Mesenchymal stem cell (in vitro differentiated cells and primary cell): ENCODE measurements at regions not wholly inside any gene's neighbourhood (a gene's known extent, or its start where the extent isn't known, plus 50 kb on each side); places are given as distances from the start of the nearest gene placed in this dataset.

Source experiments
- DNase-seq: peaks from one replicate; pipeline ENCODE4 v3.0.0-alpha.2; 2013
- H2AFZ ChIP-seq: one replicate; pipeline ENCODE4 v1.6.1; 2013; ENCODE audit warnings: low read depth, mild to moderate bottlenecking, control low read depth, inconsistent platforms, low read length, moderate library complexity
- H2AK5ac ChIP-seq: 2 replicates; pipeline ENCODE4 v1.6.1; 2013; ENCODE audit warnings: low read length, moderate library complexity, mild to moderate bottlenecking, inconsistent platforms; ENCODE audit not compliant: severe bottlenecking
- H2BK120ac ChIP-seq: one replicate; pipeline ENCODE4 v1.6.1; 2013; ENCODE audit warnings: low read depth, mild to moderate bottlenecking, inconsistent platforms, low read length, moderate library complexity
- H2BK12ac ChIP-seq, 2 experiments: one replicate each; pipeline ENCODE4 v1.6.1; 2013; ENCODE audit warnings: inconsistent platforms in 2 of 2, low read length in 2 of 2, mild to moderate bottlenecking in 2 of 2, moderate library complexity in 2 of 2, control low read depth in 1 of 2
- H2BK15ac ChIP-seq: one replicate; pipeline ENCODE4 v1.6.1; 2013; ENCODE audit warnings: mild to moderate bottlenecking, low read depth, inconsistent platforms; ENCODE audit not compliant: poor library complexity, severe bottlenecking
- H2BK5ac ChIP-seq: 2 replicates; pipeline ENCODE4 v1.6.1; 2013; ENCODE audit warnings: low read depth, mild to moderate bottlenecking, low read length, control low read depth, inconsistent platforms; ENCODE audit not compliant: poor library complexity, severe bottlenecking
- H3K14ac ChIP-seq, 2 experiments: one replicate each; pipeline ENCODE4 v1.6.1; 2013; ENCODE audit warnings: inconsistent platforms in 2 of 2, low read length in 2 of 2, control low read depth in 1 of 2, mild to moderate bottlenecking in 1 of 2, moderate library complexity in 1 of 2
- H3K18ac ChIP-seq, 2 experiments: one replicate each; pipeline ENCODE4 v1.6.1; 2013; ENCODE audit warnings: inconsistent platforms in 2 of 2, low read length in 2 of 2, control low read depth in 1 of 2, low read depth in 1 of 2, mild to moderate bottlenecking in 1 of 2
- H3K23ac ChIP-seq, 2 experiments: one replicate each; pipeline ENCODE4 v1.6.1; 2013; ENCODE audit warnings: inconsistent platforms in 2 of 2, low read length in 2 of 2, mild to moderate bottlenecking in 2 of 2, moderate library complexity in 2 of 2, control low read depth in 1 of 2
- H3K27ac ChIP-seq: 2 replicates; pipeline ENCODE4 v1.5.1; 2013; ENCODE audit warnings: mild to moderate bottlenecking, moderate library complexity, low read length, control low read depth, inconsistent platforms; ENCODE audit not compliant: poor library complexity, severe bottlenecking
- H3K27me3 ChIP-seq, 2 experiments: 2 replicates each; pipeline versions ENCODE4 v1.6.1 to v1.7.0; 2013; ENCODE audit warnings: low read length in 2 of 2, mild to moderate bottlenecking in 2 of 2, moderate library complexity in 2 of 2, control low read depth in 1 of 2, inconsistent platforms in 1 of 2; ENCODE audit not compliant: control insufficient read depth in 1 of 2, insufficient read depth in 1 of 2
- H3K36me3 ChIP-seq, 2 experiments: 2 replicates each; pipeline versions ENCODE4 v1.6.1 to v1.7.0; 2013; ENCODE audit warnings: low read length in 2 of 2, control low read depth in 1 of 2, inconsistent platforms in 1 of 2, low read depth in 1 of 2, mild to moderate bottlenecking in 1 of 2; ENCODE audit not compliant: insufficient read depth in 2 of 2, control insufficient read depth in 1 of 2
- H3K4ac ChIP-seq, 2 experiments: one replicate each; pipeline ENCODE4 v1.6.1; 2013; ENCODE audit warnings: inconsistent platforms in 2 of 2, low read length in 2 of 2, mild to moderate bottlenecking in 2 of 2, moderate library complexity in 2 of 2, control low read depth in 1 of 2, low read depth in 1 of 2
- H3K4me1 ChIP-seq: 2 replicates; pipeline ENCODE4 v1.6.1; 2013; ENCODE audit warnings: low read depth, low read length, control low read depth; ENCODE audit not compliant: control insufficient read depth, insufficient read depth
- H3K4me2 ChIP-seq: 2 replicates; pipeline ENCODE4 v1.6.1; 2013; ENCODE audit warnings: low read length, mild to moderate bottlenecking, inconsistent platforms; ENCODE audit not compliant: poor library complexity, severe bottlenecking
- H3K4me3 ChIP-seq, 2 experiments: 2 replicates each; pipeline versions ENCODE4 v1.5.1 to v1.7.0; 2013; ENCODE audit warnings: low read length in 2 of 2, mild to moderate bottlenecking in 2 of 2, control low read depth in 1 of 2, low read depth in 1 of 2; ENCODE audit not compliant: insufficient read depth in 1 of 2
- H3K79me1 ChIP-seq: replicated peaks from 2 replicates; pipeline ENCODE4 v1.6.1; 2013; ENCODE audit warnings: mild to moderate bottlenecking, control low read depth, low read length, inconsistent platforms; ENCODE audit not compliant: poor library complexity, severe bottlenecking
- H3K9ac ChIP-seq: 2 replicates; pipeline ENCODE4 v1.7.0; 2013; ENCODE audit warnings: mild to moderate bottlenecking, low read length, moderate library complexity
- H3K9me3 ChIP-seq: 2 replicates; pipeline ENCODE4 v1.7.0; 2013; ENCODE audit warnings: mild to moderate bottlenecking, low read length; ENCODE audit not compliant: control insufficient read depth
- H4K8ac ChIP-seq: one replicate; pipeline ENCODE4 v1.6.1; 2013; ENCODE audit warnings: inconsistent platforms, mild to moderate bottlenecking, low read length, moderate library complexity
- H4K91ac ChIP-seq: one replicate; pipeline ENCODE4 v1.6.1; 2013; ENCODE audit warnings: mild to moderate bottlenecking, low read length, inconsistent platforms
- WGBS: methylation state at CpG from one replicate; pipeline ENCODE4 v1.1.7; 2013; ENCODE audit warnings: mixed read lengths; 5-methylcytosine and 5-hydroxymethylcytosine counted together

GRCh38 chr1:82153272-82153629 lies 352.5 kb downstream of the ADGRL2 start:
- DNase-seq = no peak
- Histone ChIP-seq H3K4me3 (no peak overlapping the region), H3K4me1 (peaks cover 4% of the 10 kb centered on the region), H3K79me1 (no peaks in the 10 kb centered on the region), H2BK5ac (no peak overlapping the region), H3K23ac (no peak overlapping the region), H2BK15ac (no peak overlapping the region), H3K4ac (no peak overlapping the region), H2AK5ac (no peak overlapping the region), H4K8ac (no peak overlapping the region), H3K36me3 (no peaks in the 10 kb centered on the region), H3K27me3 (no peaks in the 10 kb centered on the region), H4K91ac (no peak overlapping the region), H3K4me2 (no peak overlapping the region), H2AFZ (no peak overlapping the region), H2BK120ac (no peak overlapping the region), H3K27ac (peak overlapping the region; percentile 46), H3K9ac (no peak overlapping the region), H3K9me3 (no peaks in the 10 kb centered on the region), H3K14ac (no peak overlapping the region), H2BK12ac (no peak overlapping the region), H3K18ac (no peak overlapping the region)

GRCh38 chr1:82152356-82153271 lies 351.9 kb downstream of the ADGRL2 start:
- H2BK12ac ChIP-seq = no peak overlapping the region
- H4K91ac ChIP-seq = no peak overlapping the region
- H3K18ac ChIP-seq = no peak overlapping the region
- no peak overlapping the region for H4K8ac ChIP-seq
- no peak overlapping the region for H2BK15ac ChIP-seq
- H3K36me3 ChIP-seq = no peaks in the 10 kb centered on the region
- no peaks in the 10 kb centered on the region for H3K9me3 ChIP-seq
- DNase-seq = no peak
- H3K27ac ChIP-seq = peak overlapping the region; percentile 46
- H3K4me2 ChIP-seq = no peak overlapping the region
- H3K4ac ChIP-seq = no peak overlapping the region
- H3K79me1 ChIP-seq = no peaks in the 10 kb centered on the region
- no peak overlapping the region for H3K14ac ChIP-seq
- H2AFZ ChIP-seq = no peak overlapping the region
- no peaks in the 10 kb centered on the region for H3K27me3 ChIP-seq
- no peak overlapping the region for H2AK5ac ChIP-seq
- H3K4me3 ChIP-seq = no peak overlapping the region
- 57% methylated on average over 4 of the region's 5 CpGs for WGBS
- H2BK120ac ChIP-seq = no peak overlapping the region
- no peak overlapping the region for H3K23ac ChIP-seq
- no peak overlapping the region for H3K9ac ChIP-seq
- H2BK5ac ChIP-seq = no peak overlapping the region
- H3K4me1 ChIP-seq = peaks cover 4% of the 10 kb centered on the region

GRCh38 chr1:82145656-82146055 lies 344.9 kb downstream of the ADGRL2 start:
- Histone ChIP-seq H2BK5ac (no peak overlapping the region), H3K4me1 (no peaks in the 10 kb centered on the region), H3K4me3 (no peak overlapping the region), H3K27ac (no peak overlapping the region), H2BK15ac (no peak overlapping the region), H3K14ac (no peak overlapping the region), H3K36me3 (no peaks in the 10 kb centered on the region), H3K27me3 (no peaks in the 10 kb centered on the region), H3K9ac (no peak overlapping the region), H3K4me2 (no peak overlapping the region), H4K91ac (no peak overlapping the region), H3K18ac (no peak overlapping the region), H3K79me1 (no peaks in the 10 kb centered on the region), H3K9me3 (no peaks in the 10 kb centered on the region), H3K23ac (no peak overlapping the region), H2AK5ac (no peak overlapping the region), H2AFZ (no peak overlapping the region), H4K8ac (no peak overlapping the region), H2BK120ac (no peak overlapping the region), H2BK12ac (no peak overlapping the region), H3K4ac (no peak overlapping the region)
- DNase-seq = no peak
- WGBS = no CpG with 5 or more reads among the region's 1 CpG

DNA sequence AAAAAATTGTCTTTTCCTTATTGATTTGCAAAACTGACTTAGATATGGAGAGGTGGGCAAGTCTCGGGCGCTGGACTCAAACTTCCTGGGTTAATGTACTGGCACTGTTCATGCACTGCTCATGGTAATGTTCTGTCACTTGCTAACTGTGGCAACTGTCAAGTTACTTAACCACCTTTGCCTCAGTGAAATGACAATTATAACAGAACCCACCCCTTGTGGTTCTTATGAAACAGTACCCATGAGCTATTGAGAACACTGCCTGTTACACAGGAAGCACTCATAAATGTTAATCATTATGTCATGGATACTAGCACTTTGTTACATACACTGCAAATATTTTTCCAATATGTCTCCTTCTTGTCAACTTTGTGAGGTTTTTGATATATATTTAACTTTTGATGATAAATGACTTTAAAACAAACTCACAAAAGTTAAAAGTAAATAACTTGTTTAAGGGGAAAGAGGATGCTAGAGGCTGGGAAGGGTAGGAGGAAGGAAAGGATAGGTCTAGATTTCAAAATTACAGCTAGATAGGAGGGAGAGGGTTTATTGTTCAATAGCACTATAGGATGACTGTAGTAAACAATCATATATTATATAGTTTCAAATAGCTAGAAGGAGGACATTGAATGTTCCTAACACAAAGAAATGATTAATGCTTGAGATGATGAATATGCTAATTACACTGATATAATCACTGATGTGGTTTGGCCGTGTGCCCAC lies 342.5 kb downstream of the ADGRL2 start:
- H3K4me2 ChIP-seq = no peak overlapping the region
- no peak overlapping the region for H2AK5ac ChIP-seq
- H3K9ac ChIP-seq = no peak overlapping the region
- H2BK120ac ChIP-seq = no peak overlapping the region
- no peak overlapping the region for H2AFZ ChIP-seq
- no peak overlapping the region for H3K4me3 ChIP-seq
- no peak overlapping the region for H3K27ac ChIP-seq
- no peaks in the 10 kb centered on the region for H3K9me3 ChIP-seq
- no peak overlapping the region for H2BK5ac ChIP-seq
- H3K14ac ChIP-seq = no peak overlapping the region
- no peak for DNase-seq
- H4K8ac ChIP-seq = no peak overlapping the region
- no peaks in the 10 kb centered on the region for H3K4me1 ChIP-seq
- no peak overlapping the region for H2BK15ac ChIP-seq
- H4K91ac ChIP-seq = no peak overlapping the region
- H3K79me1 ChIP-seq = no peaks in the 10 kb centered on the region
- no peak overlapping the region for H3K18ac ChIP-seq
- no peaks in the 10 kb centered on the region for H3K27me3 ChIP-seq
- no peak overlapping the region for H2BK12ac ChIP-seq
- 94% methylated on average over 3 of the region's 3 CpGs for WGBS
- H3K23ac ChIP-seq = no peak overlapping the region
- H3K4ac ChIP-seq = no peak overlapping the region
- H3K36me3 ChIP-seq = no peaks in the 10 kb centered on the region
